Tibial nerve (tissue), 3 donors: ENCODE measurements at regions not wholly inside any gene's neighbourhood (a gene's known extent, or its start where the extent isn't known, plus 50 kb on each side); places are given as distances from the start of the nearest gene placed in this dataset.

Experiments
- CTCF ChIP-seq, 5 experiments: fragments of 200-600 bp in 3 of 5; fragments of 450-650 bp in 2 of 5; sonication (generic) in 3 of 5; IDR thresholded peaks; one replicate each; pipeline ENCODE4 v1.5.1; 2016 to 2019; ENCODE audit warnings: antibody characterized with exemption in 5 of 5, mild to moderate bottlenecking in 3 of 5, moderate library complexity in 2 of 5
- POLR2A ChIP-seq, 2 donors: fragments of 450-650 bp; IDR thresholded peaks; one replicate each; pipeline ENCODE4 v1.6.1; 2017; ENCODE audit warnings: antibody characterized with exemption in 2 of 2, mild to moderate bottlenecking in 2 of 2, moderate library complexity in 2 of 2

GRCh38 chr2:144041612-144042011, 478.3 kb downstream of the ZEB2 start:
- no peak for TF ChIP-seq CTCF (IDR thresholded peaks at IDR 0.05)
- no peak for TF ChIP-seq POLR2A (IDR thresholded peaks at IDR 0.05)
